ENCODE measurements at regions not wholly inside any gene's neighbourhood (a gene's known extent, or its start where the extent isn't known, plus 50 kb on each side); places are given as distances from the start of the nearest gene placed in this dataset.
"Not testable (repeated sequence)": the region's sequence is repeated elsewhere in the genome, so short reads cannot be mapped to it uniquely, and the experiment has no call there.

DNA sequence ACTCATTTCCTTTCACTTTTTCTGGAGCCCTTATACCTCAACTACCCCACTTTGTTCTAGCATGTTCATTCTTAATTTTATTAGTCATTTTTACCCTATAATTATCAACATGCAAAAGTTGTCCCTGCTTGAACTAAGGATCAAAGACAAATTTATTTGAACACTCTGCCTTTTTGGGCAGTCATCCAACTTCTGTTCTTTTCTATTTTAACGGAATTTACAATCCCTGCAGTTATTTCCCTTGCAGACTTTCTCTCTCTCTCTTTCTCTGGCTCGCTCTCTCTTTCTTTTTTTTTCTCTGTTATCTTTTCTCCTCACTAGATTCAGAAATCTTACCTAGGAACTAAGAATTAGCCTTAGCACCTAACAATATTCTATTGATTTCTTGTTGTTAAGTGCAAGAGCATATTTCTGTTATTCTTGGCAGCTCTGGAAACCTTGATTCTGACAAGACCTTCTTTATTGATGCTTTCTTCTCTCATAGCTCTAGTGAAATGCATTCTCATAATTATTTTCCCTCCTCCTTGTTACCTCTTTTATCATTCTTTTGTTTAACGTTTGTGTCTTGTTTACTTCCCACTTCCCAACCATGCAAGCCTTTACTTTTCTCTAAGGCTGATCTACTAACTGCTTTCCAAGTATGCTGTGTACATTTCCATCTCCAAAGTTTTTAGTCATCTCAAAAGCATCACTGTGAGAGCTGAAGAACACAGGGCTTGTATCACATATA lies 951.6 kb downstream of the DIPK2A start:
- Histone ChIP-seq H3K9me3 (ENCODE audit: low read length) (no peaks in the 10 kb centered on the region), H3K4me3 (ENCODE audit: low read length) (no peak overlapping the region), H3K36me3 (ENCODE audit: insufficient read depth, low read length) (no peaks in the 10 kb centered on the region), H3K27me3 (ENCODE audit: insufficient read depth, low read length) (no peaks in the 10 kb centered on the region), H3K4me1 (ENCODE audit: insufficient read depth, low read length) (no peaks in the 10 kb centered on the region), H2AFZ (ENCODE audit: low read depth, low read length) (no peak overlapping the region)

- Histone ChIP-seq H3K4me1 (ENCODE audit: insufficient read depth, low read length) (no peaks in the 10 kb centered on the region), H3K36me3 (ENCODE audit: insufficient read depth, low read length) (no peaks in the 10 kb centered on the region)
Observed at GRCh38 chr3:144930431-144930830, 958.8 kb downstream of the DIPK2A start.

GRCh38 chr3:144931590-144931989 lies 960.0 kb downstream of the DIPK2A start:
- H3K27me3 ChIP-seq (ENCODE audit: insufficient read depth, low read length): no peaks in the 10 kb centered on the region
- no peaks in the 10 kb centered on the region for H3K36me3 ChIP-seq (ENCODE audit: insufficient read depth, low read length)

More at GRCh38 chr3:144930431-144930830, 958.8 kb downstream of the DIPK2A start:
- Histone ChIP-seq H3K27me3 (ENCODE audit: insufficient read depth, low read length) (no peaks in the 10 kb centered on the region), H2AFZ (ENCODE audit: low read depth, low read length) (no peak overlapping the region), H3K4me3 (ENCODE audit: low read length) (no peak overlapping the region), H3K9me3 (ENCODE audit: low read length) (no peaks in the 10 kb centered on the region)

DNA sequence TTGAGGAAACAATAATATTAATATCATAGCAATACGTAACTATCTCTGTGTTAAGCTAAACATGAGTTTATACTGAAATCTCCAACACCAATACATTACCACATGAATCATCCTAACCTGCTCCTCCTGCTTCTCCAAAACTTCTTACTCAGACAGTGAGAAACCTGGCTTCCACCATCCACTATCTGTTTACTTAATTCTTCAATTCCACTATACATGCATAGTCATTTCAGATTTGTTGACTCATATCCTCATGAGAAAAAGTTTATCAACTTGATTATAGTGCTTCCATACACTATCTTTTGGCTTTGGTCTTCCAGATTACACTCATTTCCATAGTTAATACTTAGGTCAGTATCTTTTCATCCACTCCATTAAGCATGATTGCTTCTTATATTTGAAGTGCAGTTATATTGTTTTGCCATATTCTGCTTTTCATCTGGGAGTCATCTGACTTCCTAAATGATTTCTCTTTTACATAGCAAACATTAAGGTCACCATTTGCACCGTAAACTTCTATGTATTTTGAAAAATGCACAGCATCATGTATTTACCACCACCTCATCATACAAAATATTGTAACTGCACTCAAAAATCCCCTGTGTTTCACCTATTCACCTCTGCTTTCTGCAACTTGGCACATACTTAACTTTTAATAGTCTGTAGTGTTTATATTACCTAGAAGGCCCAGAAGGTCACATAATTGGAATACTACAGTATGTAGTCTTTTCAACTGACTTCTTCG lies 970.6 kb downstream of the DIPK2A start:
- no peaks in the 10 kb centered on the region for H3K9me3 ChIP-seq (ENCODE audit: low read length)
- no peak overlapping the region for H2AFZ ChIP-seq (ENCODE audit: low read depth, low read length)
- H3K4me1 ChIP-seq (ENCODE audit: insufficient read depth, low read length): no peaks in the 10 kb centered on the region
- H3K4me3 ChIP-seq (ENCODE audit: low read length): no peak overlapping the region
- H3K36me3 ChIP-seq (ENCODE audit: insufficient read depth, low read length): no peaks in the 10 kb centered on the region
- H3K27me3 ChIP-seq (ENCODE audit: insufficient read depth, low read length): no peaks in the 10 kb centered on the region

More at GRCh38 chr3:144931590-144931989, 960.0 kb downstream of the DIPK2A start:
- no peak overlapping the region for H3K4me3 ChIP-seq (ENCODE audit: low read length)
- H2AFZ ChIP-seq (ENCODE audit: low read depth, low read length): no peak overlapping the region
- no peaks in the 10 kb centered on the region for H3K9me3 ChIP-seq (ENCODE audit: low read length)
- no peaks in the 10 kb centered on the region for H3K4me1 ChIP-seq (ENCODE audit: insufficient read depth, low read length)

- no peaks in the 10 kb centered on the region for H3K9me3 ChIP-seq (ENCODE audit: low read length)
- H3K36me3 ChIP-seq (ENCODE audit: insufficient read depth, low read length): no peaks in the 10 kb centered on the region
- H3K4me1 ChIP-seq (ENCODE audit: insufficient read depth, low read length): no peaks in the 10 kb centered on the region
- H3K4me3 ChIP-seq (ENCODE audit: low read length): no peak overlapping the region
- no peaks in the 10 kb centered on the region for H3K27me3 ChIP-seq (ENCODE audit: insufficient read depth, low read length)
- no peak overlapping the region for H2AFZ ChIP-seq (ENCODE audit: low read depth, low read length)
Observed at GRCh38 chr3:144942838-144943197, 971.2 kb downstream of the DIPK2A start.

DNA sequence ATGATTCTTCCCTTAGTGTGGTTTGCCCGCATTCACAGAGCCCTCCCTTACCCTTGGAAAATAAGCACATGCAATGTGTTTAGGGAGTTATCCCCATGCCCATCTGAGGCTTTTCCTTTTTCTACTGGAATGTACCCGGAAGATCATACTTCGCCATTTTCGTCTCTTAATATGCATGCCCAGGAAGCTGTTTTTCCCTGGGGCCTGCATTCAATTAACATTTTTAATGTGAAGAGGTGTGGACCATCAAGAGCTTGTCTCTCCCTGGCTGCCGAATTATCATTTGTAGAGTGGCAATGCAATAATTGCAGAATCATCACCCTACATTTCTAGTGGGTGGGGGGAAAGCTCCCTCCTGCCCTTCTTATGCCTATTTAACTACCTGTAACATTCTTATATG lies 976.3 kb downstream of the DIPK2A start:
- H3K36me3 ChIP-seq (ENCODE audit: insufficient read depth, low read length): no peaks in the 10 kb centered on the region
- no peaks in the 10 kb centered on the region for H3K9me3 ChIP-seq (ENCODE audit: low read length)
- no peaks in the 10 kb centered on the region for H3K27me3 ChIP-seq (ENCODE audit: insufficient read depth, low read length)
- H2AFZ ChIP-seq (ENCODE audit: low read depth, low read length): no peak overlapping the region
- H3K4me1 ChIP-seq (ENCODE audit: insufficient read depth, low read length): no peaks in the 10 kb centered on the region
- H3K4me3 ChIP-seq (ENCODE audit: low read length): no peak overlapping the region

DNA sequence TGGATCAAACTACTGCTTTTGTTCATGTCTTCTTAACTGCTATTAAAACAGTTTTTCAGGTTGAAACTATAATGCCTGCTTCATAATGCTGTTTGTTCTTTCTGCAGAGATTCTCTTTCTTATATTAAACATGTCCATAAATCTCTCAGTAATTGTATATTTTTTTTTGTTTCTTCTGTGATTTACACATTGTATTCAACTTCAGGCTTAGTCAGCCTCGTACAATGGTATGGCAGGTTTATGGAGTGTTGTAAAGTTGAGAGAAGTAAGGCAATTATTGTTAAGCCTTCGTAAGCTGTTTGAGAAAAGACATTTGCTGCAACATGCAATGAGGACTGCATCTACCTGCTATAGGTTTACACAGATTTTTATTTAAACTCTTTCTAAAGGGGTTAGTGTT lies 977.1 kb downstream of the DIPK2A start:
- no peaks in the 10 kb centered on the region for H3K36me3 ChIP-seq (ENCODE audit: insufficient read depth, low read length)
- no peak overlapping the region for H2AFZ ChIP-seq (ENCODE audit: low read depth, low read length)
- H3K27me3 ChIP-seq (ENCODE audit: insufficient read depth, low read length): no peaks in the 10 kb centered on the region
- no peak overlapping the region for H3K4me3 ChIP-seq (ENCODE audit: low read length)
- no peaks in the 10 kb centered on the region for H3K4me1 ChIP-seq (ENCODE audit: insufficient read depth, low read length)
- H3K9me3 ChIP-seq (ENCODE audit: low read length): no peaks in the 10 kb centered on the region

- Histone ChIP-seq H3K27me3 (ENCODE audit: insufficient read depth, low read length) (no peaks in the 10 kb centered on the region), H3K4me3 (ENCODE audit: low read length) (no peak overlapping the region), H2AFZ (ENCODE audit: low read depth, low read length) (no peak overlapping the region), H3K36me3 (ENCODE audit: insufficient read depth, low read length) (no peaks in the 10 kb centered on the region), H3K9me3 (ENCODE audit: low read length) (no peaks in the 10 kb centered on the region), H3K4me1 (ENCODE audit: insufficient read depth, low read length) (no peaks in the 10 kb centered on the region)
Observed at GRCh38 chr3:144953959-144954358, 982.3 kb downstream of the DIPK2A start.

GRCh38 chr3:144957398-144958101 lies 985.9 kb downstream of the DIPK2A start:
- Histone ChIP-seq H3K27me3 (ENCODE audit: insufficient read depth, low read length) (no peaks in the 10 kb centered on the region), H3K4me1 (ENCODE audit: insufficient read depth, low read length) (no peaks in the 10 kb centered on the region), H3K9me3 (ENCODE audit: low read length) (no peaks in the 10 kb centered on the region), H3K4me3 (ENCODE audit: low read length) (no peak overlapping the region), H2AFZ (ENCODE audit: low read depth, low read length) (no peak overlapping the region), H3K36me3 (ENCODE audit: insufficient read depth, low read length) (no peaks in the 10 kb centered on the region)

DNA sequence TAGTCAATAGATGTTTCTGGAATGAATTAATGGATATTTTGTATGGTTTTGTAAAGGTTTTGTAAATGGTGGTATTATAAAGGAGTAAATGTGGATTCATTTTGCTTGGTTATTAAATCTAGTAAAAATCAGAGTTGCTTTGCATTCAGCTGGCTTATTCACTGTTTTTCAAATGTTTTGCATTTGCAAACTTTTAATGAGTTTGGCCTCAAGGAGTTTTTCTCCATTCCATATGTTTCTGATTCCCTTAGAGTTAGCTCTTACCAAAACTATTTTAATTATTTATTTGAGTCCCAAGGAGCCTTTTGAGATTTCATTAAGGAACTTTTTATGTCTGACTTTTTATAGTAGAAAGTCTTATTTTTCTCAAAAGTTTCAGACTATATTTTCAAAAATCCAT lies 992.2 kb downstream of the DIPK2A start:
- no peak overlapping the region for H2AFZ ChIP-seq (ENCODE audit: low read depth, low read length)
- no peaks in the 10 kb centered on the region for H3K36me3 ChIP-seq (ENCODE audit: insufficient read depth, low read length)
- H3K9me3 ChIP-seq (ENCODE audit: low read length): no peaks in the 10 kb centered on the region
- no peak overlapping the region for H3K4me3 ChIP-seq (ENCODE audit: low read length)
- no peaks in the 10 kb centered on the region for H3K27me3 ChIP-seq (ENCODE audit: insufficient read depth, low read length)
- H3K4me1 ChIP-seq (ENCODE audit: insufficient read depth, low read length): no peaks in the 10 kb centered on the region

DNA sequence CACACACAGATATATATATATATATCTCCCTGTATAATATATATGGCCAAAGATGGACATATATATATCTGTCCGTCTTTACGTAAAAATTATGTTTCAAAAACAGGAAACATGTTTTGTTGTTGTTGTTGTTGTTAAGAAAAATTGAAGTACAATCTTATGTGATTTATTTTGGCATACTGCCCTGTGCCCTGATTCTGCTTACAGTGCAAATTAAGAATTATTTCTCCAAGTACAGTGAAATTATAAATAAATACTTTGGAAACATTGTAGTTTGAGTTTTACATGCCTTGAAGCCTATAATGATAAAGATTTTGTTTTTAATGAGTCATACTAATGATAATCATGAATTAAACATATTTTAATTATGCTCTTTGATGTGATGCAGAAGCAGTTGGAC lies 994.9 kb downstream of the DIPK2A start:
- no peaks in the 10 kb centered on the region for H3K9me3 ChIP-seq (ENCODE audit: low read length)
- H3K4me1 ChIP-seq (ENCODE audit: insufficient read depth, low read length): peaks cover 2% of the 10 kb centered on the region
- no peak overlapping the region for H2AFZ ChIP-seq (ENCODE audit: low read depth, low read length)
- no peaks in the 10 kb centered on the region for H3K27me3 ChIP-seq (ENCODE audit: insufficient read depth, low read length)
- H3K4me3 ChIP-seq (ENCODE audit: low read length): no peak overlapping the region
- H3K36me3 ChIP-seq (ENCODE audit: insufficient read depth, low read length): no peaks in the 10 kb centered on the region

GRCh38 chr3:144968750-144969350 lies 997.2 kb downstream of the DIPK2A start:
- Histone ChIP-seq H3K27me3 (ENCODE audit: insufficient read depth, low read length) (no peaks in the 10 kb centered on the region), H3K4me3 (ENCODE audit: low read length) (no peak overlapping the region), H3K4me1 (ENCODE audit: insufficient read depth, low read length) (peaks cover 2% of the 10 kb centered on the region), H3K36me3 (ENCODE audit: insufficient read depth, low read length) (no peaks in the 10 kb centered on the region), H2AFZ (ENCODE audit: low read depth, low read length) (no peak overlapping the region), H3K9me3 (ENCODE audit: low read length) (no peaks in the 10 kb centered on the region)

GRCh38 chr3:144984481-144984880 lies 1012.9 kb downstream of the DIPK2A start:
- not testable (repeated sequence) for H3K4me1 ChIP-seq (ENCODE audit: insufficient read depth, low read length); H3K9me3 ChIP-seq (ENCODE audit: low read length); H2AFZ ChIP-seq (ENCODE audit: low read depth, low read length); H3K27me3 ChIP-seq (ENCODE audit: insufficient read depth, low read length); H3K4me3 ChIP-seq (ENCODE audit: low read length); H3K36me3 ChIP-seq (ENCODE audit: insufficient read depth, low read length)
